HepG2 (cell line): ENCODE measurements at regions not wholly inside any gene's neighbourhood (a gene's known extent, or its start where the extent isn't known, plus 50 kb on each side); places are given as distances from the start of the nearest gene placed in this dataset.

Experiments used
- ATAC-seq: fragments of 200-7000 bp; cut with Tn5 transposase; 3 replicates; pipeline ENCODE4 v1.9.1; 2020; ENCODE audit warnings: mild to moderate bottlenecking, moderate library complexity
- BruUV-seq: library from RNA; stranded (reverse); fragments of 400-500 nt; replicated peaks from 2 replicates; lab custom pipeline; 2021; lab: Mats Ljungman, UMichigan
- CTCF ChIA-PET: fragments of 300-600 bp; formaldehyde crosslinking; extraction: SDS; loops from one replicate; lab custom pipeline; 2021; ENCODE audit warnings: low total read pairs, inconsistent platforms, low intra/inter-chr PET ratio; lab: Yijun Ruan, JAX
- POLR2A ChIA-PET: fragments of 350-600 bp; sonication (Branson Sonifier 250); formaldehyde crosslinking; loops from one replicate; lab custom pipeline; 2020; ENCODE audit warnings: antibody characterized with exemption, inconsistent platforms; lab: Yijun Ruan, JAX
- DNase-seq: peaks from one replicate; pipeline ENCODE4 v3.0.0-alpha.2; 2015; ENCODE audit warnings: low spot score
- FAIRE-seq: peaks from 3 replicates; lab custom pipeline; 2011; peaks lifted over from hg19 to GRCh38; lab: Jason Lieb, UNC
- H2AFZ ChIP-seq: one replicate; pipeline ENCODE4 v1.6.1; 2011; ENCODE audit warnings: low read length, inconsistent platforms
- H3K27ac ChIP-seq: fragments of 300-600 bp; 3 replicates; pipeline ENCODE4 v1.8.0; 2011; ENCODE audit warnings: mixed run types, mild to moderate bottlenecking, mixed read lengths, low read length, inconsistent platforms; ENCODE audit not compliant: insufficient read depth; ENCODE audit errors: extremely low read length
- H3K27me3 ChIP-seq, 2 experiments: fragments of 200-600 bp in 1 of 2; 2 replicates in 1 of 2; 3 replicates in 1 of 2; pipeline versions ENCODE4 v1.6.0 to v1.8.0; 2011; ENCODE audit warnings: low read length in 2 of 2, mild to moderate bottlenecking in 2 of 2, moderate library complexity in 2 of 2, inconsistent platforms in 1 of 2; ENCODE audit not compliant: insufficient read depth in 2 of 2, control insufficient read depth in 1 of 2
- H3K36me3 ChIP-seq, 2 experiments: fragments of 200-600 bp in 1 of 2; replicated peaks in 1 of 2; 2 replicates in 1 of 2; 3 replicates in 1 of 2; pipeline versions ENCODE4 v1.5.1 to v1.8.0; 2011; ENCODE audit warnings: low read length in 2 of 2, inconsistent platforms in 1 of 2; ENCODE audit not compliant: insufficient read depth in 2 of 2, control insufficient read depth in 1 of 2
- H3K4me1 ChIP-seq: 2 replicates; pipeline ENCODE4 v1.5.1; 2012; ENCODE audit warnings: low read length, inconsistent platforms; ENCODE audit not compliant: insufficient read depth
- H3K4me2 ChIP-seq: 2 replicates; pipeline ENCODE4 v1.6.0; 2011; ENCODE audit warnings: low read depth, low read length, inconsistent platforms
- H3K4me3 ChIP-seq, 3 experiments: fragments of 200-600 bp in 1 of 3; sonication (generic), shearing (Covaris generic) in 1 of 3; replicated peaks in 1 of 3; 2 replicates each; pipeline ENCODE4 v1.5.1; 2011 to 2016; ENCODE audit warnings: low read length in 3 of 3, inconsistent platforms in 2 of 3, low read depth in 2 of 3, mild to moderate bottlenecking in 2 of 3, control low read depth in 1 of 3, mixed read lengths in 1 of 3; ENCODE audit not compliant: insufficient read depth in 1 of 3
- H3K79me2 ChIP-seq: one replicate; pipeline ENCODE4 v1.6.1; 2011; ENCODE audit warnings: low read length, inconsistent platforms; ENCODE audit not compliant: insufficient read depth
- H3K9ac ChIP-seq: 2 replicates; pipeline ENCODE4 v1.6.0; 2011; ENCODE audit warnings: mild to moderate bottlenecking, low read depth, low read length, inconsistent platforms; ENCODE audit not compliant: insufficient read depth
- H3K9me3 ChIP-seq: 2 replicates; pipeline ENCODE4 v1.5.1; 2012; ENCODE audit warnings: mild to moderate bottlenecking, low read length
- H4K20me1 ChIP-seq: 2 replicates; pipeline ENCODE4 v1.6.0; 2011; ENCODE audit warnings: inconsistent platforms, mild to moderate bottlenecking, low read length, moderate library complexity; ENCODE audit not compliant: insufficient read depth
- CEBPB ChIP-seq: IDR thresholded peaks from 2 replicates; pipeline ENCODE4 v1.6.1; 2011; ENCODE audit warnings: low read depth, low read length, improper control_type of control experiment, borderline replicate concordance
- ZBTB3 ChIP-seq: sonication (generic); formaldehyde crosslinking; IDR thresholded peaks from 2 replicates; pipeline ENCODE4 v1.4.0; 2020; ENCODE audit warnings: low read depth, mild to moderate bottlenecking, moderate library complexity, missing genetic modification reagents, borderline replicate concordance
- ZC3H4 ChIP-seq: sonication (generic); formaldehyde crosslinking; IDR thresholded peaks from 2 replicates; pipeline ENCODE4 v1.4.0; 2020; ENCODE audit warnings: missing genetic modification reagents, borderline replicate concordance
- WGBS: methylation state at CpG from one replicate; pipeline ENCODE4 v1.1.6; 2017; ENCODE audit warnings: low lambda C conversion rate; 5-methylcytosine and 5-hydroxymethylcytosine counted together
- in situ Hi-C: cut with HindIII; loops from 2 replicates; pipeline ENCODE4 v1.10.0; 2017; ENCODE audit warnings: low pct_unique_long_range_greater_than_20kb; ENCODE audit not compliant: extremely low pct_ligation_motif_present
- intact Hi-C: fragments of 100-400 bp; cut with micrococcal nuclease; formaldehyde crosslinking; loops from one replicate; pipeline ENCODE4 v1.10.0; 2022; ENCODE audit not compliant: unreplicated experiment

DNA sequence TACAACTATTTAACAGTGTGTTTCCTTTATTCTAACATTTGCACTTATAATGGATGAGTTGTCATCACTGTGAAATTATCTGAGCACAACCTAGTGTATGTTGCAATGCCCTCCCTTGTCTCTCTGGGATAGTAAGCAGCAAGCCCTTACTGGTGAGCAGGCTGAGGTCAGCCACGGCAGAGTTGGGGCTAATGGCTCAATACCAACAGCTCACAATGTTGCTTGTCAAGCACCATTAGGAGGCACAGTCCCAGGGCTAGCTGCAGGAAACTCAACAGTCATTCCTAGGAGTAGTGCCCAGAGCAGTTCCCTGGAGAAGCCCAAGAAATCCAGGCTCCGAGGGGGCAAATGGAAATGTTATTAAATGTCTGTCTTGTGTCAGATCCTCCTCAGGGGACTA is 858.4 kb downstream of the GRID1 start:
- intact Hi-C loops (no loop called here), in situ Hi-C loops (no loop called here)
- no peak for FAIRE-seq
- H3K36me3 ChIP-seq: no peaks in the 10 kb centered on the region
- H3K9me3 ChIP-seq: no peaks in the 10 kb centered on the region
- POLR2A ChIA-PET: no interaction called here
- H3K27ac ChIP-seq: no peak overlapping the region
- no peak overlapping the region for H2AFZ ChIP-seq
- H4K20me1 ChIP-seq: no peaks in the 10 kb centered on the region
- DNase-seq: no peak
- no peak overlapping the region for H3K4me2 ChIP-seq
- no peaks in the 10 kb centered on the region for H3K4me1 ChIP-seq
- H3K27me3 ChIP-seq: no peaks in the 10 kb centered on the region
- H3K4me3 ChIP-seq: no peak overlapping the region
- CTCF ChIA-PET: no interaction called here
- no TSS peak for BruUV-seq
- H3K79me2 ChIP-seq: no peaks in the 10 kb centered on the region
- WGBS: 0% methylated on average over 1 of the region's 2 CpGs
- ATAC-seq: no peak
- TF ChIP-seq CEBPB (peak; percentile 22; the same call in 1 of the 2 replicates), ZBTB3 (CRISPR knock-in tag) (no peak)
- H3K9ac ChIP-seq: no peak overlapping the region

DNA sequence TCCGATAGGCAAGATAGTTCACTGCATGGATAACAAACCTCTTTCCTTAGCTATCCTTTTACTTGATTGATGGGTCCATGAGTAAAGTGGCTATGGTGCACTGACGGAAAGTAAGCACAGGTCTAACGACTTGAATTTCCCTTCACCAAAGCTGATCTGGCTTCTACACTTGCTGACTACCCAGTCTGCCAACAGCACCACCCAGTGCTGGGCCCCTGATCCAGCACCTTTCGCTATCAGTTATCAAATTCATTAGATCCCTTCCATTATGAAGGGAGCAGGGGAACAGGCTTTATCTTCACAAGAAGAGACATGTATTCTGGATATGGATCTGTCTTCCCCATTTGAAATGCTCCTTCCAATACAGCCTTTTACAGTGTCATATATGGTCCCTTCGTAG is 855.9 kb downstream of the GRID1 start:
- Histone ChIP-seq H3K9ac (no peak overlapping the region), H3K27me3 (no peaks in the 10 kb centered on the region), H3K79me2 (no peaks in the 10 kb centered on the region), H2AFZ (no peak overlapping the region), H3K4me2 (no peak overlapping the region), H3K27ac (no peak overlapping the region), H3K36me3 (no peaks in the 10 kb centered on the region), H3K4me3 (no peak overlapping the region), H4K20me1 (no peaks in the 10 kb centered on the region), H3K4me1 (no peaks in the 10 kb centered on the region), H3K9me3 (no peaks in the 10 kb centered on the region)
- BruUV-seq: no TSS peak
- no peak for TF ChIP-seq ZC3H4 (CRISPR knock-in tag)
- 22% methylated on average over 5 of the region's 5 CpGs for WGBS
- FAIRE-seq (no peak), DNase-seq (no peak), ATAC-seq (no peak)
- POLR2A ChIA-PET: no interaction called here
- CTCF ChIA-PET: no interaction called here
- in situ Hi-C loops: no loop called here
- intact Hi-C loops: no loop called here
